ENCODE measurements at regions not wholly inside any gene's neighbourhood (a gene's known extent, or its start where the extent isn't known, plus 50 kb on each side); places are given as distances from the start of the nearest gene placed in this dataset.

- no peak for DNase-seq
Observed at GRCh38 chr11:129265125-129265788, 73.1 kb upstream of the ARHGAP32 start.

DNA sequence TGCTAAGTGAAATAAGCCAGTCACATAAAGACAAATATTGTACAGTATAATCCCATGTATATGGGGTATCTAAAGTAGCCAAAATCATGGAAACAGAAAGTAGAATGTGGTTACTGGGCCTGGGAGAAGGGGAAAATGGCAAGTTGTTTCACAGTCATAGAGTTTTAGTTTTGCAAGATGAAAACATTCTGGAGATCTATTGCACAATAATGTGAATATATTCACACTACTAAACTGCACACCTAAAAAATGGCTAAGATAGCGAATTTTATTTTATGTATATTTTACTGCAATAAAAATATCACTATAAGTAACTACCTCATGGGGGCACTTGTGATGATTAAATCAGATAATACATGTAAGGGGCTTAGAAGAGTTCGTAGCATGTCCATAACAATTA, 72.0 kb upstream of the ARHGAP32 start:
- no peak for DNase-seq

- DNase-seq = no peak
Observed at GRCh38 chr11:129260750-129261149, 68.6 kb upstream of the ARHGAP32 start.

- no peak for DNase-seq
Observed at GRCh38 chr11:129259931-129260348, 67.8 kb upstream of the ARHGAP32 start.

DNA sequence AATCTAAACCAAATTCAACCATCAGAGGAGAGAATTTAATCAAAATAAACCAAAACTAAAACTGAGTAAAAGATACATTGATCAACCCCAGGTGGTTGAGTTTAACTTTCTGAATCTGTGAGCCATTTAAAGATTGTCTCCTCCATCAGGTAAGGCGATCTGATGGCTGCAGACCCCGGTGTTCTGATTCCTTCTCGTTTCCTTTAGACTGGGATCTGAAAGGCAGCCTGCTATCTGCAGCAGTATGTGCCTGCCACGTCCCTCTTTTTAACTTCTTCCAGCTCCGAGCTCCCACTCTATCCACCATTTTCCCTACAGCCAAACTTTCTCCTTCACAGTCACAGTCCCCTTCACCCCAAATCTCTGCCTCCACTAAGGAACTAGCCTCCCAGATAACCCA, 66.1 kb upstream of the ARHGAP32 start:
- DNase-seq = no peak

GRCh38 chr11:129257512-129257911, 65.4 kb upstream of the ARHGAP32 start:
- no peak for DNase-seq

DNA sequence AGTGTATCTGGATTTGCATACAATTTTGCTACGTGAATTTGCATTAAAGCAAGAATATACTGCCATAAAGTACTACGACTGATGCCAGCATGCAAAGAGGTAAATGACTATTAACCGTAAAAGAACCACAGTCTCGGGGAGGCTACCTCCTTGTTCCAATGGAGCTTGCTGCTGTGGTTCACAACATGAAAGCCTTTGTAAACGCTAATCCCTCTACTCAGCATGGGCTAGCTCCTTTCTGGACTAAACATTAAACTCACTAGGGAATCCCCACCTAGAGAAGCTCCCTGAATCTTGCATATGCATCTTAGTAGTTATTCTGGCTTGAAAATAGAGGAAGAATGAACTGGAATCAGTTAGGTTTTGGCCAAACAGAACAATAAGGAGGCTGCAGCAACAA, 60.5 kb upstream of the ARHGAP32 start:
- no peak for DNase-seq

DNA sequence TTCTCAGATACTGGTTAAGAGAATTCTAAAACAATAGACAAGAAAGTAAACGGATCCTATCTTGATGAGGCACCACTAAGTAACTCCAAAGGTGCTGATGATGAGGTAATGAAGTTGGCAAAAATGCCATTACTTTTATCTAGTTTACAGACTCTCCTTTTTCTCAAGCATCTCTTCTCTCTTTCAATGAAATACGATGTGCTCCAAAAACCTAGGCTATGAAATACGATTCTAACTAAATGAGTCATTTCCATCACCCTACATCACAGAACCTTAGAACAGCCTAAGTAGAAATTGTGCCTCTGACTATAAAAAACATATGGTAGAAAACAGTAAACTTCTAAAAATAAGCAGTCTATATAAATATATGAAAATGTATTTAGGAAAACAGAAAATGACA, 58.9 kb upstream of the ARHGAP32 start:
- DNase-seq = no peak

DNA sequence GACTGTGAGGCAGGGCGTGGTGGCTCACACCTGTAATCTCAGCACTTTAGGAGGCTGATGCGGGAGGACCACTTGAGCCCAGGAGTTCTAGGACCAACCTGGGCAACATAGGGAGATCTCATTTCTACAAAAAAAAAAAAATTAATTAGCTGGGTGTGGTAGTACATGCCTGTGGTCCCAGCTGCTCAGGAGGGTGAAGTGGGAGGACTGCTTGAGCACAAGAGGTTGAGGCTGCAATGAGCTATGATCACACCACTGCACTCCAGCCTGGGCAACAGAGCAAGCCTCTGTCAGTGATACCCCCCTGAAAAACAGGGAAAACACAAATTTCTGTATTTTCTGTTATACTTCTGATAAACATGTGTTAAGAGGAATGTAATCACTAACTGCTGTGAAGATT, 57.8 kb upstream of the ARHGAP32 start:
- no peak for DNase-seq

- no peak for DNase-seq
Observed at GRCh38 chr11:129249351-129249750, 57.2 kb upstream of the ARHGAP32 start.

DNA sequence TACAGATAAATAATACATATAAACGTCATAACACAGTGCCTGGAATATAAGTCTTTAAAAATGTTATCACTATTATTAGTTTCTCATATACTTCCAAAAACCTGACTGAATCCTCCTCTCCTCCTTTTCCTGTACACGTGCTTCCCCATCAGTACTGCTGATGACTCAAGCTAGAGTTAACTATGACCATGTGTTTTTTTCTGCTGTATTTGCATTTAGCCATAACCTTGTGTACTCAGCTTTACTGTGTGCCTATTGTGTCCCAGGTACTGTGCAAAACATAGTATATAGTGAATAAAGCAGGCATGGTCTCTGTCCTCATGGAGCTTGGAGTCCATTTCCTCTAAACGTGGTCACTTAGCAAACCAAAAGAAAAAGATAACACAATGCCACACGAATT, 56.5 kb upstream of the ARHGAP32 start:
- DNase-seq = no peak

GRCh38 chr11:129247135-129247534, 55.0 kb upstream of the ARHGAP32 start:
- DNase-seq = no peak

DNA sequence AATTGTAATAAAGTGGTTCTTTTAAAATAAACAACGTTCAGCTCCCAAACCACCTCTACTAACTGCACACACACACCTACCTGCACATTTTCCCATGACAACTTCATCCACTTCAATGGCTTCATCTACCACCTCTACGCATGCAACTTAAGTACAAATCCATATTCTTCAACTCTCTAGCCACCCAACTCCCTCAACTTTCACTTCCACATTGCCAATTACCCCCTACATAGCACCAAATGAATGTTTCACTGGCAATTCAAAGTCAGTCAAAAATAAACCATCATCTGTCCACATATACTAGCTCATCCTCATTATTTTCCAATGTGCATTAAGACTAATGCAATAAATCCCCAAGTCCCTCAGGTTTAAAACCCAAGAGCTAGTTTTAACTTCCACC, 50.7 kb upstream of the ARHGAP32 start:
- no peak for DNase-seq

All from stimulated activated CD4-positive, alpha-beta T cell treated with anti-CD3 and anti-CD28 coated beads, Interleukin-15, amount 100 ng/mL, for 24 hours (primary cell).